ENCODE measurements at regions not wholly inside any gene's neighbourhood (a gene's known extent, or its start where the extent isn't known, plus 50 kb on each side); places are given as distances from the start of the nearest gene placed in this dataset.

DNA sequence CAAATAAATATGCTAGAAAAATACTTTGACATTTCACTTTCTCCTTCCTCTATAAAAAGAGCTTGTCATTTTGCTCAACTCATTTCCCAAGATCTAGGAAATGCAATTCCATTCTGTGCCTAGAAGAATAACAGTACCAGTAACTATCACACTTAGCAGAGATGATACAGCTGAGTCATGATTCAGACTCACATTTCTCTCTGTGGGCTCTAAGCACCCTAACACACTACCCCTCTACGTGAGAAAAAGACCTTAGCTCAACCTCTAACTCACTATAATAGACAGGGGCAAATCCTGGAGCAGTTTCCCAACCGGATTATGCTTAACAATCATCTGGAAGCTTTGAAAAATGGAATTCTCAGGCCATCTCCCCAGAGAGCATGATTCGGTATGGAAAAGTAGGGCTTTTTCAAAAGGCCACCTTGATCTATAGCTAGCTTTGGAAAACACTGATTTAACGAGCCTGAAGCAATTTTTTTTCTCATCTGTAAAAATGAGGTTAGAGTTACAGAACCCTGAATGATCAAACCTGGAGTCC, 1312.3 kb upstream of the PIK3C3 start:
- H2AFZ ChIP-seq (ENCODE audit: low read length): no peak overlapping the region
- TF ChIP-seq EZH2phosphoT487 (IDR thresholded peaks at IDR 0.05; ENCODE audit: borderline replicate concordance, low read depth, low read length): no peak
- TF ChIP-seq, protein P1, sequence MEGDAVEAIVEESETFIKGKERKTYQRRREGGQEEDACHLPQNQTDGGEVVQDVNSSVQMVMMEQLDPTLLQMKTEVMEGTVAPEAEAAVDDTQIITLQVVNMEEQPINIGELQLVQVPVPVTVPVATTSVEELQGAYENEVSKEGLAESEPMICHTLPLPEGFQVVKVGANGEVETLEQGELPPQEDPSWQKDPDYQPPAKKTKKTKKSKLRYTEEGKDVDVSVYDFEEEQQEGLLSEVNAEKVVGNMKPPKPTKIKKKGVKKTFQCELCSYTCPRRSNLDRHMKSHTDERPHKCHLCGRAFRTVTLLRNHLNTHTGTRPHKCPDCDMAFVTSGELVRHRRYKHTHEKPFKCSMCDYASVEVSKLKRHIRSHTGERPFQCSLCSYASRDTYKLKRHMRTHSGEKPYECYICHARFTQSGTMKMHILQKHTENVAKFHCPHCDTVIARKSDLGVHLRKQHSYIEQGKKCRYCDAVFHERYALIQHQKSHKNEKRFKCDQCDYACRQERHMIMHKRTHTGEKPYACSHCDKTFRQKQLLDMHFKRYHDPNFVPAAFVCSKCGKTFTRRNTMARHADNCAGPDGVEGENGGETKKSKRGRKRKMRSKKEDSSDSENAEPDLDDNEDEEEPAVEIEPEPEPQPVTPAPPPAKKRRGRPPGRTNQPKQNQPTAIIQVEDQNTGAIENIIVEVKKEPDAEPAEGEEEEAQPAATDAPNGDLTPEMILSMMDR (conservative IDR thresholded peaks at IDR 0.05; ENCODE audit: low read length): no peak
- no peaks in the 10 kb centered on the region for H3K4me1 ChIP-seq (ENCODE audit: insufficient read depth, low read length, poor library complexity, severe bottlenecking)
- CTCF ChIA-PET (ENCODE audit: unreplicated experiment): no interaction called here
- POLR2A ChIA-PET: interaction anchor here (1.1 kb wide), 1 partner anchor 11 kb away, joined by 3 read pairs; no protein-coding TSS in a partner anchor
- no peaks in the 10 kb centered on the region for H3K79me2 ChIP-seq (ENCODE audit: insufficient read depth, low read depth, low read length)
- no peaks in the 10 kb centered on the region for H3K9me3 ChIP-seq (ENCODE audit: low read length)
- H3K27ac ChIP-seq (ENCODE audit: low read depth, low read length, poor library complexity, severe bottlenecking): no peak overlapping the region
- H4K20me1 ChIP-seq (ENCODE audit: insufficient read depth, low read length): no peaks in the 10 kb centered on the region
- H3K9me2 ChIP-seq (ENCODE audit: insufficient read depth, low read length): no peaks in the 10 kb centered on the region
- H3K4me3 ChIP-seq (ENCODE audit: low read depth, low read length, poor library complexity, severe bottlenecking): no peak overlapping the region
- intact Hi-C loops (cut with micrococcal nuclease; ENCODE audit: unreplicated experiment): no loop called here
- H3K4me2 ChIP-seq (ENCODE audit: low read length): no peak overlapping the region
- no peak for DNase-seq (ENCODE audit: low spot score)
- H3K36me3 ChIP-seq (ENCODE audit: insufficient read depth, low read length): no peaks in the 10 kb centered on the region
- BruUV-seq (replicated peaks): no TSS peak

DNA sequence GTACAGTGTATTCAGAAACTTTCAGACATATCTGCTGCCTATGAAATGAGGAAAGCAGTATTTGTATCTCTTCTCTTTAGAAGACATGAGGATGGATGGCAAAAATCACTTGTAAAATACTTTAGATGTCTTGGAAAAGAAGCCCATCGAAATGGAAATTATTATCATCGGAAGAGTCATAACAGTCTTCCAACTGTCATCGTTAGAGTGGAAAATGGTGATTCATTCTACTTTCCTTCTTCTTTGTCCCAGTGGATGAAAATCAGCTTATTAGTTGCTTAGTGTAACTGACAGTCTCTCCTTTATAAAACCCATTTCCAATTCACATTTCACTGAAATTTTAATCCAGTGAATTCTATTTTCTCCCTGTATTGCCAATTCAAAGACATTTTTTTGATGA, 1323.7 kb upstream of the PIK3C3 start:
- Histone ChIP-seq H3K4me1 (ENCODE audit: insufficient read depth, low read length, poor library complexity, severe bottlenecking) (no peaks in the 10 kb centered on the region), H3K9me3 (ENCODE audit: low read length) (no peaks in the 10 kb centered on the region), H3K36me3 (ENCODE audit: insufficient read depth, low read length) (no peaks in the 10 kb centered on the region), H3K27ac (ENCODE audit: low read depth, low read length, poor library complexity, severe bottlenecking) (no peak overlapping the region), H4K20me1 (ENCODE audit: insufficient read depth, low read length) (no peaks in the 10 kb centered on the region), H3K9me2 (ENCODE audit: insufficient read depth, low read length) (no peaks in the 10 kb centered on the region), H3K4me3 (ENCODE audit: low read depth, low read length, poor library complexity, severe bottlenecking) (no peak overlapping the region), H3K4me2 (ENCODE audit: low read length) (no peak overlapping the region), H3K79me2 (ENCODE audit: insufficient read depth, low read depth, low read length) (no peaks in the 10 kb centered on the region), H2AFZ (ENCODE audit: low read length) (no peak overlapping the region)
- no TSS peak for BruUV-seq (replicated peaks)
- ChIA-PET CTCF (ENCODE audit: unreplicated experiment) (no interaction called here), POLR2A (no interaction called here)
- intact Hi-C loops (cut with micrococcal nuclease; ENCODE audit: unreplicated experiment): no loop called here
- TF ChIP-seq, protein P1 (conservative IDR thresholded peaks at IDR 0.05; ENCODE audit: low read length): no peak
- TF ChIP-seq EZH2phosphoT487 (IDR thresholded peaks at IDR 0.05; ENCODE audit: borderline replicate concordance, low read depth, low read length): no peak
- no peak for DNase-seq (ENCODE audit: low spot score)

DNA sequence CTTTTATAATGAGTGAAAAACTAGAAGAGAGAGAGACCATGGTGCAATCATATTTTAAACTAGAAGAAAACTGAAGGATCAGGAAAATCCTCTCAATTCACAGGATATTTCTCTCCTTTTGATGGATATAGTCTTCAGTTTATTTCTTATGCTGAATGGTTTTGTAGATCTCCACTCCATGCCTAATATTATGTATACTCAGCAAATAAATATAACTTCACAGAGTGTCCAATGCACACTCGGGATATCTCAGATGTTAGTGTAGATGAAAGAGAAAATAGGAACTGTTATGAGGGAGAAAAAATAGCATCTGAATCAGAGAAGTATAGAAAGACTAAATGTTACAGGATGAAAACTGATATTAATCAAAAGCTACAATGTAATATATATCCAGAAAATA, 1324.5 kb upstream of the PIK3C3 start:
- no peaks in the 10 kb centered on the region for H3K36me3 ChIP-seq (ENCODE audit: insufficient read depth, low read length)
- intact Hi-C loops (cut with micrococcal nuclease; ENCODE audit: unreplicated experiment): no loop called here
- no peak overlapping the region for H3K27ac ChIP-seq (ENCODE audit: low read depth, low read length, poor library complexity, severe bottlenecking)
- no peaks in the 10 kb centered on the region for H4K20me1 ChIP-seq (ENCODE audit: insufficient read depth, low read length)
- TF ChIP-seq, protein P1 (conservative IDR thresholded peaks at IDR 0.05; ENCODE audit: low read length): no peak
- TF ChIP-seq EZH2phosphoT487 (IDR thresholded peaks at IDR 0.05; ENCODE audit: borderline replicate concordance, low read depth, low read length): no peak
- no peaks in the 10 kb centered on the region for H3K79me2 ChIP-seq (ENCODE audit: insufficient read depth, low read depth, low read length)
- no peaks in the 10 kb centered on the region for H3K9me2 ChIP-seq (ENCODE audit: insufficient read depth, low read length)
- ChIA-PET CTCF (ENCODE audit: unreplicated experiment) (no interaction called here), POLR2A (no interaction called here)
- no peak overlapping the region for H3K4me2 ChIP-seq (ENCODE audit: low read length)
- no peak for DNase-seq (ENCODE audit: low spot score)
- H3K9me3 ChIP-seq (ENCODE audit: low read length): no peaks in the 10 kb centered on the region
- no peaks in the 10 kb centered on the region for H3K4me1 ChIP-seq (ENCODE audit: insufficient read depth, low read length, poor library complexity, severe bottlenecking)
- no TSS peak for BruUV-seq (replicated peaks)
- no peak overlapping the region for H3K4me3 ChIP-seq (ENCODE audit: low read depth, low read length, poor library complexity, severe bottlenecking)
- no peak overlapping the region for H2AFZ ChIP-seq (ENCODE audit: low read length)
